KMS-11 (cell line): ENCODE measurements at regions not wholly inside any gene's neighbourhood (a gene's known extent, or its start where the extent isn't known, plus 50 kb on each side); places are given as distances from the start of the nearest gene placed in this dataset.

Source experiments
- H2AFZ ChIP-seq: fragments of 200-600 bp; sonication (generic); 2 replicates; pipeline ENCODE4 v1.6.1; 2016; ENCODE audit warnings: antibody characterized with exemption, mixed run types, low read depth
- H3K27ac ChIP-seq: fragments of 200-600 bp; sonication (generic); 2 replicates; pipeline ENCODE4 v1.6.1; 2016; ENCODE audit warnings: mild to moderate bottlenecking, mixed run types
- H3K27me3 ChIP-seq: fragments of 200-600 bp; sonication (generic); 2 replicates; pipeline ENCODE4 v1.6.1; 2017; ENCODE audit warnings: mild to moderate bottlenecking, low read depth, mixed run types, moderate library complexity; ENCODE audit not compliant: insufficient read depth
- H3K36me3 ChIP-seq: fragments of 200-600 bp; sonication (generic); 2 replicates; pipeline ENCODE4 v1.6.1; 2017; ENCODE audit warnings: mild to moderate bottlenecking, mixed run types; ENCODE audit not compliant: insufficient read depth
- H3K4me1 ChIP-seq: fragments of 200-600 bp; sonication (generic); 2 replicates; pipeline ENCODE4 v1.6.1; 2016; ENCODE audit warnings: mild to moderate bottlenecking, low read depth, mixed run types; ENCODE audit not compliant: poor library complexity, severe bottlenecking
- H3K4me2 ChIP-seq: fragments of 200-600 bp; sonication (generic); 2 replicates; pipeline ENCODE4 v1.7.0; 2016; ENCODE audit warnings: mild to moderate bottlenecking, mixed run types
- H3K4me3 ChIP-seq: fragments of 200-600 bp; sonication (generic); IDR thresholded peaks from 2 replicates; pipeline ENCODE4 v1.6.1; 2017; ENCODE audit warnings: low read depth, low read length, mixed read lengths; ENCODE audit not compliant: insufficient read depth
- H3K79me2 ChIP-seq: fragments of 200-600 bp; sonication (generic); 2 replicates; pipeline ENCODE4 v1.6.1; 2016; ENCODE audit warnings: low read depth, mixed run types; ENCODE audit not compliant: insufficient read depth
- H3K9ac ChIP-seq: fragments of 200-600 bp; sonication (generic); 2 replicates; pipeline ENCODE4 v1.6.1; 2016; ENCODE audit warnings: mild to moderate bottlenecking, mixed run types
- H4K20me1 ChIP-seq: fragments of 200-600 bp; sonication (generic); 2 replicates; pipeline ENCODE4 v1.6.1; 2016; ENCODE audit warnings: mild to moderate bottlenecking, mixed run types; ENCODE audit not compliant: insufficient read depth
- CTCF ChIP-seq: fragments of 200-600 bp; sonication (generic); conservative IDR thresholded peaks from 2 replicates; pipeline ENCODE4 v1.6.1; 2017; ENCODE audit warnings: low read depth, mild to moderate bottlenecking, antibody characterized with exemption, low read length, moderate library complexity, mixed read lengths

- Histone ChIP-seq H3K27me3 (no peaks in the 10 kb centered on the region), H3K4me3 (no peak overlapping the region), H4K20me1 (no peaks in the 10 kb centered on the region), H3K4me2 (no peak overlapping the region), H2AFZ (no peak overlapping the region), H3K4me1 (no peaks in the 10 kb centered on the region), H3K36me3 (no peaks in the 10 kb centered on the region), H3K79me2 (no peaks in the 10 kb centered on the region), H3K9ac (no peak overlapping the region), H3K27ac (no peak overlapping the region)
- TF ChIP-seq CTCF = no peak
These were observed 887.9 kb downstream of the DCDC2C start for GRCh38 chr2:4591261-4591660.

- Histone ChIP-seq H3K36me3 (no peaks in the 10 kb centered on the region), H3K4me2 (no peak overlapping the region), H2AFZ (no peak overlapping the region), H3K4me1 (no peaks in the 10 kb centered on the region), H3K9ac (no peak overlapping the region), H3K4me3 (no peak overlapping the region), H3K79me2 (no peaks in the 10 kb centered on the region), H3K27ac (no peak overlapping the region), H3K27me3 (no peaks in the 10 kb centered on the region), H4K20me1 (no peaks in the 10 kb centered on the region)
- no peak for TF ChIP-seq CTCF
These were observed 894.0 kb downstream of the DCDC2C start for GRCh38 chr2:4597400-4597799.

GRCh38 chr2:4604767-4605166 is 901.4 kb downstream of the DCDC2C start:
- no peaks in the 10 kb centered on the region for H3K36me3 ChIP-seq
- no peak overlapping the region for H3K9ac ChIP-seq
- H3K27ac ChIP-seq = no peak overlapping the region
- H4K20me1 ChIP-seq = no peaks in the 10 kb centered on the region
- H2AFZ ChIP-seq = no peak overlapping the region
- H3K27me3 ChIP-seq = no peaks in the 10 kb centered on the region
- no peak overlapping the region for H3K4me2 ChIP-seq
- no peaks in the 10 kb centered on the region for H3K79me2 ChIP-seq
- H3K4me3 ChIP-seq = no peak overlapping the region
- no peaks in the 10 kb centered on the region for H3K4me1 ChIP-seq
- no peak for TF ChIP-seq CTCF

GRCh38 chr2:4618141-4618540 is 914.8 kb downstream of the DCDC2C start:
- no peaks in the 10 kb centered on the region for H3K4me1 ChIP-seq
- no peak for TF ChIP-seq CTCF
- H3K27ac ChIP-seq = no peak overlapping the region
- no peak overlapping the region for H3K9ac ChIP-seq
- no peak overlapping the region for H3K4me2 ChIP-seq
- no peaks in the 10 kb centered on the region for H3K79me2 ChIP-seq
- no peak overlapping the region for H2AFZ ChIP-seq
- no peaks in the 10 kb centered on the region for H3K27me3 ChIP-seq
- H4K20me1 ChIP-seq = no peaks in the 10 kb centered on the region
- no peaks in the 10 kb centered on the region for H3K36me3 ChIP-seq
- no peak overlapping the region for H3K4me3 ChIP-seq

GRCh38 chr2:4618630-4619228 is 915.4 kb downstream of the DCDC2C start:
- Histone ChIP-seq H4K20me1 (no peaks in the 10 kb centered on the region), H2AFZ (no peak overlapping the region), H3K4me1 (no peaks in the 10 kb centered on the region), H3K4me2 (no peak overlapping the region), H3K27ac (no peak overlapping the region), H3K36me3 (no peaks in the 10 kb centered on the region), H3K9ac (no peak overlapping the region), H3K27me3 (no peaks in the 10 kb centered on the region), H3K79me2 (no peaks in the 10 kb centered on the region), H3K4me3 (no peak overlapping the region)
- no peak for TF ChIP-seq CTCF
